HL-60 (cell line): ENCODE measurements at regions not wholly inside any gene's neighbourhood (a gene's known extent, or its start where the extent isn't known, plus 50 kb on each side); places are given as distances from the start of the nearest gene placed in this dataset.

Experiments
- DNase-seq, 2 experiments: peaks; one replicate each; pipeline ENCODE4 v3.0.0-alpha.2; 2010 to 2020; ENCODE audit warnings: low read depth in 1 of 2, low spot score in 1 of 2
- H3K27ac ChIP-seq: fragments of 250-450 bp; sonication (Bioruptor Pico); replicated peaks from 2 replicates; pipeline ENCODE4 v1.5.1; 2020; ENCODE audit warnings: mild to moderate bottlenecking, moderate library complexity
- H3K27me3 ChIP-seq: fragments of 250-450 bp; sonication (Bioruptor Pico); 2 replicates; pipeline ENCODE4 v1.5.1; 2021; ENCODE audit warnings: mild to moderate bottlenecking, moderate library complexity; ENCODE audit not compliant: insufficient read depth, poor library complexity, severe bottlenecking
- H3K4me3 ChIP-seq: replicated peaks from 2 replicates; pipeline ENCODE4 v1.5.1; 2011; ENCODE audit warnings: mild to moderate bottlenecking, control low read depth, low read length; ENCODE audit not compliant: insufficient read depth
- CTCF ChIP-seq: IDR thresholded peaks from one replicate; pipeline ENCODE4 v1.5.1; 2011; ENCODE audit warnings: low read length, control low read depth, inconsistent platforms; ENCODE audit not compliant: insufficient read depth
- GABPA ChIP-seq: IDR thresholded peaks from 2 replicates; pipeline ENCODE4 v1.6.1; 2012; ENCODE audit warnings: low read depth
- POLR2AphosphoS5 ChIP-seq: IDR thresholded peaks from 2 replicates; pipeline ENCODE4 v1.6.1; 2012; ENCODE audit warnings: low read depth
- REST ChIP-seq: IDR thresholded peaks from 2 replicates; pipeline ENCODE4 v1.6.1; 2012; ENCODE audit warnings: low read depth; ENCODE audit not compliant: insufficient replicate concordance
- SPI1 ChIP-seq: IDR thresholded peaks from 2 replicates; pipeline ENCODE4 v1.6.1; 2012; ENCODE audit warnings: low read depth, mild to moderate bottlenecking, borderline replicate concordance

DNA sequence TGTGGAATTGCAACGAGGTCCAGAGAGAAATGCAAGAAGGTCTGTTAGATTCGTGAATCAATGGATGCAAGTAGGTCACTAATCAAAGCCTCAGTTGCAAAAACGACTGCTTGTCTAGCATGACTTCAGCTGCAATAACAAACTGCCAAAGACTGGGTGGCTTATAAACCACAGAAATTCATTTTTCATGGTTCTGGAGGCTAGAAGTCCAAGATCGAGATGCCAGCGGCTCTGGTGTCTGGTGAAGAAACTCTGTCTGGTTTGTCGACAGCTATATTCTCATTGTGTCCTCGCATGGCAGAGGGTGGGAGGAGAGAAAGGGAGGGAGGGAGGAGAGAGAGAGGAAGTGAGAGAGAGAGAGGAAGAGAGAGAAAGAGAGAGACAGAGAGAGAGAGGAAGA lies 114.7 kb downstream of the MXRA5 start:
- TF ChIP-seq GABPA, result no peak
- TF ChIP-seq SPI1, result no peak
- TF ChIP-seq POLR2AphosphoS5, result no peak
- TF ChIP-seq REST, result no peak
- TF ChIP-seq CTCF, result no peak

GRCh38 chrX:3230496-3230895 lies 116.0 kb downstream of the MXRA5 start:
- Histone ChIP-seq H3K4me3 (no peak overlapping the region), H3K27ac (no peak overlapping the region), H3K27me3 (no peaks in the 10 kb centered on the region)
- TF ChIP-seq POLR2AphosphoS5 (no peak), CTCF (no peak), SPI1 (no peak), REST (no peak), GABPA (no peak)
- no peak for DNase-seq

More for the DNA sequence above, 114.7 kb downstream of the MXRA5 start:
- DNase-seq, result no peak
- H3K27ac ChIP-seq, result no peak overlapping the region
- H3K27me3 ChIP-seq, result no peaks in the 10 kb centered on the region
- no peak overlapping the region for H3K4me3 ChIP-seq

- Histone ChIP-seq H3K27me3 (no peaks in the 10 kb centered on the region), H3K27ac (no peak overlapping the region), H3K4me3 (no peak overlapping the region)
- TF ChIP-seq POLR2AphosphoS5 (no peak), REST (no peak), SPI1 (no peak), GABPA (no peak), CTCF (no peak)
- DNase-seq, result no peak
Observed at GRCh38 chrX:3227526-3227925, 118.9 kb downstream of the MXRA5 start.
